GM12878 (cell line): ENCODE measurements at regions not wholly inside any gene's neighbourhood (a gene's known extent, or its start where the extent isn't known, plus 50 kb on each side); places are given as distances from the start of the nearest gene placed in this dataset.

Source experiments
- ATAC-seq: fragments of 200-7000 bp; cut with Tn5 transposase; 3 replicates; pipeline ENCODE4 v1.9.1; 2020; ENCODE audit warnings: mild to moderate bottlenecking, moderate library complexity
- BruUV-seq: library from RNA; stranded (reverse); fragments of 400-500 nt; replicated peaks from 2 replicates; lab custom pipeline; 2021; lab: Mats Ljungman, UMichigan
- CTCF ChIA-PET: fragments of 300-600 bp; sonication (Branson Sonifier 250); formaldehyde crosslinking; extraction: SDS; loops from one replicate; lab custom pipeline; 2021; ENCODE audit warnings: inconsistent platforms; lab: Yijun Ruan, JAX
- POLR2A ChIA-PET: fragments of 350-600 bp; formaldehyde crosslinking; extraction: SDS; loops from one replicate; lab custom pipeline; 2021; ENCODE audit warnings: inconsistent platforms; lab: Charles Lee
- RAD21 ChIA-PET: fragments of 300-600 bp; sonication (Branson Sonifier 250); formaldehyde crosslinking; loops from one replicate; lab custom pipeline; 2023; ENCODE audit warnings: antibody characterized with exemption; ENCODE audit not compliant: unreplicated experiment; lab: Charles Lee
- SMC1A ChIA-PET: fragments of 300-600 bp; sonication (Branson Sonifier 250); formaldehyde crosslinking; loops from one replicate; lab custom pipeline; 2023; ENCODE audit not compliant: unreplicated experiment, uncharacterized antibody; lab: Charles Lee
- DNase-seq: peaks from one replicate; pipeline ENCODE4 v3.0.0-alpha.2; 2011; ENCODE audit warnings: low read depth, low spot score
- FAIRE-seq: peaks from 3 replicates; lab custom pipeline; 2011; peaks lifted over from hg19 to GRCh38; lab: Jason Lieb, UNC
- H2AFZ ChIP-seq: 2 replicates; pipeline ENCODE4 v1.6.0; 2011; ENCODE audit warnings: low read depth, low read length, control low read depth; ENCODE audit not compliant: control insufficient read depth
- H3K27ac ChIP-seq: 2 replicates; pipeline ENCODE4 v1.5.1; 2011; ENCODE audit warnings: control low read depth; ENCODE audit not compliant: control insufficient read depth, insufficient read depth
- H3K27me3 ChIP-seq, 2 experiments: replicated peaks in 1 of 2; 2 replicates each; pipeline versions ENCODE4 v1.6.0 to v1.6.1; 2011; ENCODE audit warnings: low read length in 1 of 2; ENCODE audit not compliant: control insufficient read depth in 2 of 2, insufficient read depth in 2 of 2
- H3K36me3 ChIP-seq, 2 experiments: 2 replicates each; pipeline ENCODE4 v1.5.1; 2011; ENCODE audit warnings: low read length in 1 of 2; ENCODE audit not compliant: control insufficient read depth in 2 of 2, insufficient read depth in 2 of 2
- H3K4me1 ChIP-seq: 2 replicates; pipeline ENCODE4 v1.6.1; 2011; ENCODE audit warnings: mild to moderate bottlenecking, low read length, moderate library complexity, mixed read lengths; ENCODE audit not compliant: control insufficient read depth, insufficient read depth
- H3K4me2 ChIP-seq: 2 replicates; pipeline ENCODE4 v1.6.0; 2011; ENCODE audit warnings: control low read depth; ENCODE audit not compliant: control insufficient read depth, insufficient read depth
- H3K4me3 ChIP-seq: fragments of 200-600 bp; sonication (generic); 2 replicates; pipeline ENCODE4 v1.5.1; 2016
- H3K79me2 ChIP-seq: 2 replicates; pipeline ENCODE4 v1.6.0; 2011; ENCODE audit warnings: low read length; ENCODE audit not compliant: control insufficient read depth, insufficient read depth
- H3K9ac ChIP-seq: 2 replicates; pipeline ENCODE4 v1.8.0; 2011; ENCODE audit warnings: low read length, control low read depth, mixed read lengths; ENCODE audit not compliant: control insufficient read depth, insufficient read depth
- H3K9me3 ChIP-seq: replicated peaks from 3 replicates; pipeline ENCODE4 v1.5.1; 2011; ENCODE audit warnings: mild to moderate bottlenecking, low read length; ENCODE audit not compliant: control insufficient read depth, insufficient read depth
- H4K20me1 ChIP-seq: 2 replicates; pipeline ENCODE4 v1.6.0; 2011; ENCODE audit not compliant: control insufficient read depth, insufficient read depth
- FOXM1 ChIP-seq: IDR thresholded peaks from 2 replicates; pipeline ENCODE4 v1.6.1; 2012; ENCODE audit warnings: low read depth, mild to moderate bottlenecking, inconsistent platforms, low read length, moderate library complexity
- MTA2 ChIP-seq: fragments of 450-650 bp; IDR thresholded peaks from 2 replicates; pipeline ENCODE4 v1.6.1; 2016; ENCODE audit warnings: low read depth, mild to moderate bottlenecking, moderate library complexity
- SIX5 ChIP-seq: IDR thresholded peaks from 2 replicates; pipeline ENCODE4 v1.6.1; 2011; ENCODE audit warnings: mild to moderate bottlenecking, low read depth, low read length, moderate library complexity; ENCODE audit not compliant: severe bottlenecking
- SP1 ChIP-seq: IDR thresholded peaks from one replicate; pipeline ENCODE4 v1.6.1; 2011; ENCODE audit warnings: low read depth, low read length
- SUZ12 ChIP-seq: fragments of 200-600 bp; sonication (generic); IDR thresholded peaks from one replicate; pipeline ENCODE4 v1.6.1; 2018; ENCODE audit warnings: antibody characterized with exemption, mild to moderate bottlenecking; ENCODE audit not compliant: unreplicated experiment
- whole genome bisulfite sequencing: methylation state at CpG from one replicate; pipeline ENCODE4 v1.1.6; 2016; ENCODE audit warnings: low lambda C conversion rate; ENCODE audit not compliant: insufficient replicate concordance, insufficient coverage; ENCODE audit errors: missing lambda C conversion rate; 5-methylcytosine and 5-hydroxymethylcytosine counted together
- in situ Hi-C: fragments of 300-500 bp; cut with MboI; formaldehyde crosslinking; loops from 9 replicates; pipeline ENCODE4 v1.14.3; 2018; ENCODE audit warnings: mixed read lengths
- intact Hi-C: fragments of 100-400 bp; cut with micrococcal nuclease; formaldehyde crosslinking; loops from one replicate; pipeline ENCODE4 v1.14.2; 2022; ENCODE audit not compliant: unreplicated experiment
- TF ChIP-seq, protein P1 (sequence below): IDR thresholded peaks from 2 replicates; pipeline ENCODE4 v1.6.1; 2012; ENCODE audit warnings: low read depth, low read length, improper control_type of control experiment
- TF ChIP-seq, protein P2 (sequence below): IDR thresholded peaks from 2 replicates; pipeline ENCODE4 v1.6.1; 2011; ENCODE audit warnings: low read depth, low read length, improper control_type of control experiment, borderline replicate concordance
- TF ChIP-seq, protein P3 (sequence below): fragments of 450-650 bp; IDR thresholded peaks from 2 replicates; pipeline ENCODE4 v1.6.1; 2017; ENCODE audit warnings: mild to moderate bottlenecking, moderate library complexity

DNA sequence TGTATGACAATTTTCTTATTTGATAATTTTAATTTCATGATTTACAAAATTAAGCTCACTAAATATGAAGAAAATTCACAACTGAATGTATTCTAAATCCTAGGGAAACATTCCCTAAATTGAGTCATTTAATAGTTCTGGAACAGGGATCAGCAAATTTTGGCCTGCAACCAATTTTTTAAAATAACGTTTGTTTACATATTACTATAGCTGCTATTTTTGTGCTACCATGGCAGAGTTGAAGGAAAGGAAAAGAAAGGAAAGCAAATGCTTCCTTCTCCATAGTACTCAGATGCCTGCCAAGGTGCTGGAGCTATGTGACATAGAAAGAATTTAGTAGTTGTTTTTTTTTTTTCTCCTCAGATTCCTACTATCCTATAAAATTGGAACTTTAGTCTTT is 1307.7 kb upstream of the LRRTM3 start:
- RAD21 ChIA-PET: no interaction called here
- Histone ChIP-seq H2AFZ (no peak overlapping the region), H3K27me3 (no peaks in the 10 kb centered on the region), H3K9me3 (no peaks in the 10 kb centered on the region; the same call in 2 of the 3 replicates), H3K9ac (no peak overlapping the region), H3K4me3 (no peak overlapping the region), H3K79me2 (no peaks in the 10 kb centered on the region), H3K4me1 (no peaks in the 10 kb centered on the region), H4K20me1 (no peaks in the 10 kb centered on the region), H3K36me3 (no peaks in the 10 kb centered on the region), H3K27ac (no peak overlapping the region), H3K4me2 (no peak overlapping the region)
- intact Hi-C loops (no loop called here), in situ Hi-C loops (no loop called here)
- TF ChIP-seq, protein P1, sequence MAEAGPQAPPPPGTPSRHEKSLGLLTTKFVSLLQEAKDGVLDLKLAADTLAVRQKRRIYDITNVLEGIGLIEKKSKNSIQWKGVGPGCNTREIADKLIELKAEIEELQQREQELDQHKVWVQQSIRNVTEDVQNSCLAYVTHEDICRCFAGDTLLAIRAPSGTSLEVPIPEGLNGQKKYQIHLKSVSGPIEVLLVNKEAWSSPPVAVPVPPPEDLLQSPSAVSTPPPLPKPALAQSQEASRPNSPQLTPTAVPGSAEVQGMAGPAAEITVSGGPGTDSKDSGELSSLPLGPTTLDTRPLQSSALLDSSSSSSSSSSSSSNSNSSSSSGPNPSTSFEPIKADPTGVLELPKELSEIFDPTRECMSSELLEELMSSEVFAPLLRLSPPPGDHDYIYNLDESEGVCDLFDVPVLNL: no peak
- TF ChIP-seq, protein P2, sequence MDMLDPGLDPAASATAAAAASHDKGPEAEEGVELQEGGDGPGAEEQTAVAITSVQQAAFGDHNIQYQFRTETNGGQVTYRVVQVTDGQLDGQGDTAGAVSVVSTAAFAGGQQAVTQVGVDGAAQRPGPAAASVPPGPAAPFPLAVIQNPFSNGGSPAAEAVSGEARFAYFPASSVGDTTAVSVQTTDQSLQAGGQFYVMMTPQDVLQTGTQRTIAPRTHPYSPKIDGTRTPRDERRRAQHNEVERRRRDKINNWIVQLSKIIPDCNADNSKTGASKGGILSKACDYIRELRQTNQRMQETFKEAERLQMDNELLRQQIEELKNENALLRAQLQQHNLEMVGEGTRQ: no peak
- CTCF ChIA-PET: interaction anchor here (0.6 kb wide), 1 partner anchor 409 kb away, joined by 3 read pairs; no protein-coding TSS in a partner anchor
- DNase-seq (no peak), FAIRE-seq (no peak), ATAC-seq (no peak)
- no TSS peak for BruUV-seq
- 0% methylated on average over 1 of the region's 1 CpG for WGBS
- SMC1A ChIA-PET: no interaction called here
- POLR2A ChIA-PET: no interaction called here

DNA sequence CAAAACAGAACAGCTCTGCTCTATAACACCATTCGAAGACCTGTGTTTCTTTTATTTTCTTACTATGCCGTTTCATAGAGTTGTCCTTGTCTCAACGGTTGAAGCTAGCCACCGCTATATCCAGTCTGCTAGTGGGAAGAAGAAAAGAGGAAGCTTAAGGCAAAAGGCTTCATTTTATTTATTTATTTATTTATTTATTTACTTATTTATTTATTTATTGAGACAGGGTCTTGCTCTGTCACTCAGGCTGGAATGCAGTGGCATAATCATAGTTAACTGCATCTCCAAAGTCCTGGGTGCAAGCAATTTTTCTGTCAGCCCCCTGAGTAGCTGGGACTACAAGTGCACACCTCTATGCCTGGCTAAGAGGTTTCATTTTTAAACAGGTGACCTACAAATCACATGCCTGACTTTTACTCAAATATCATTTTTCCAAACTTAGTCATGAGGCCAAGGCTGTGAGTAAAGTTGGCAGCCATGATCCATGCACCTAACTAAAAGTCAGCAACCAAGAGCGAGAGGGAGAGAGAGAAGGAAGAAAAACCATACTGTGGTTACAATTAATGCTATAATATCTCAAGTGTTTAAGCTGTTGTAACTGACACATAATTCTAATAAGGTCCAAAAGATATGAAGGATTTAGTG is 1305.3 kb upstream of the LRRTM3 start:
- RAD21 ChIA-PET: interaction anchor here (1.4 kb wide), 1 partner anchor 9 kb away, joined by 3 read pairs; no protein-coding TSS in a partner anchor
- POLR2A ChIA-PET: no interaction called here
- no TSS peak for BruUV-seq
- TF ChIP-seq, protein P3, sequence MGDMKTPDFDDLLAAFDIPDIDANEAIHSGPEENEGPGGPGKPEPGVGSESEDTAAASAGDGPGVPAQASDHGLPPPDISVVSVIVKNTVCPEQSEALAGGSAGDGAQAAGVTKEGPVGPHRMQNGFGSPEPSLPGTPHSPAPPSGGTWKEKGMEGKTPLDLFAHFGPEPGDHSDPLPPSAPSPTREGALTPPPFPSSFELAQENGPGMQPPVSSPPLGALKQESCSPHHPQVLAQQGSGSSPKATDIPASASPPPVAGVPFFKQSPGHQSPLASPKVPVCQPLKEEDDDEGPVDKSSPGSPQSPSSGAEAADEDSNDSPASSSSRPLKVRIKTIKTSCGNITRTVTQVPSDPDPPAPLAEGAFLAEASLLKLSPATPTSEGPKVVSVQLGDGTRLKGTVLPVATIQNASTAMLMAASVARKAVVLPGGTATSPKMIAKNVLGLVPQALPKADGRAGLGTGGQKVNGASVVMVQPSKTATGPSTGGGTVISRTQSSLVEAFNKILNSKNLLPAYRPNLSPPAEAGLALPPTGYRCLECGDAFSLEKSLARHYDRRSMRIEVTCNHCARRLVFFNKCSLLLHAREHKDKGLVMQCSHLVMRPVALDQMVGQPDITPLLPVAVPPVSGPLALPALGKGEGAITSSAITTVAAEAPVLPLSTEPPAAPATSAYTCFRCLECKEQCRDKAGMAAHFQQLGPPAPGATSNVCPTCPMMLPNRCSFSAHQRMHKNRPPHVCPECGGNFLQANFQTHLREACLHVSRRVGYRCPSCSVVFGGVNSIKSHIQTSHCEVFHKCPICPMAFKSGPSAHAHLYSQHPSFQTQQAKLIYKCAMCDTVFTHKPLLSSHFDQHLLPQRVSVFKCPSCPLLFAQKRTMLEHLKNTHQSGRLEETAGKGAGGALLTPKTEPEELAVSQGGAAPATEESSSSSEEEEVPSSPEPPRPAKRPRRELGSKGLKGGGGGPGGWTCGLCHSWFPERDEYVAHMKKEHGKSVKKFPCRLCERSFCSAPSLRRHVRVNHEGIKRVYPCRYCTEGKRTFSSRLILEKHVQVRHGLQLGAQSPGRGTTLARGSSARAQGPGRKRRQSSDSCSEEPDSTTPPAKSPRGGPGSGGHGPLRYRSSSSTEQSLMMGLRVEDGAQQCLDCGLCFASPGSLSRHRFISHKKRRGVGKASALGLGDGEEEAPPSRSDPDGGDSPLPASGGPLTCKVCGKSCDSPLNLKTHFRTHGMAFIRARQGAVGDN: no peak
- no peak for TF ChIP-seq SUZ12
- no peak for TF ChIP-seq SIX5
- TF ChIP-seq FOXM1: no peak
- no peak for TF ChIP-seq SP1
- no peak for TF ChIP-seq MTA2

More for the DNA sequence above, 1305.3 kb upstream of the LRRTM3 start:
- ATAC-seq (no peak), DNase-seq (no peak), FAIRE-seq (no peak)
- in situ Hi-C loops (no loop called here), intact Hi-C loops (no loop called here)
- H3K27ac ChIP-seq: no peak overlapping the region
- H3K79me2 ChIP-seq: no peaks in the 10 kb centered on the region
- SMC1A ChIA-PET: interaction anchor here (0.6 kb wide), 1 partner anchor 377 kb away, joined by 3 read pairs; no protein-coding TSS in a partner anchor
- no peaks in the 10 kb centered on the region for H3K27me3 ChIP-seq
- no peaks in the 10 kb centered on the region for H3K36me3 ChIP-seq
- H3K4me3 ChIP-seq: no peak overlapping the region
- H3K9ac ChIP-seq: no peak overlapping the region
- CTCF ChIA-PET: interaction anchor here (0.6 kb wide), 1 partner anchor 509 kb away, joined by 4 read pairs; no protein-coding TSS in a partner anchor
- no peak overlapping the region for H3K4me2 ChIP-seq
- WGBS: 72% methylated on average over 5 of the region's 5 CpGs
- no peaks in the 10 kb centered on the region; the same call in 2 of the 3 replicates for H3K9me3 ChIP-seq
- H3K4me1 ChIP-seq: no peaks in the 10 kb centered on the region
- H4K20me1 ChIP-seq: no peaks in the 10 kb centered on the region
- no peak overlapping the region for H2AFZ ChIP-seq
